ENCODE measurements at regions not wholly inside any gene's neighbourhood (a gene's known extent, or its start where the extent isn't known, plus 50 kb on each side); places are given as distances from the start of the nearest gene placed in this dataset.
A peak's percentile ranks its signal among the peaks of the same experiment; 100 is the strongest.

DNA sequence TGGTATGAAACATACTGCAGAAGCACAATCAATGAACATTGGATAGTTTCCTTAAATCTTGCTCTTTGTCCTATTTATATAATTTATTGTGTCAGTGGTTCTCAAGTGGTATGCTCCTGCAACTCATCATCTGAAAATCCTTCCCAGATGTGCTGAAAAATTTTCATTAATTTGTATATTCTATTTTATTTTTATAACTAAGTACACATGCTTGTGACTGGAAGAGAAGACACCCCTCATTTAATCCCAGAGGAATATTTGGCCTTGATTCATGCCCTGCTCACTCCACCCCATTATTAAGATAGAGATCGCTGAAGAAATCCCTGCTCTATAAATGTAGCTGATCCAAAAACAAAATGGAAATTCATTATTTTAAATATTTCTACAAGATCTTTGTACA is 870.5 kb upstream of the CXADR start:
- DNase-seq (ENCODE audit: low read depth) = no peak

GRCh38 chr21:16644685-16645084 is 868.2 kb upstream of the CXADR start:
- no peak for DNase-seq (ENCODE audit: low read depth)

GRCh38 chr21:16650714-16651366 is 862.0 kb upstream of the CXADR start:
- DNase-seq (ENCODE audit: low read depth) = no peak

- no peak for DNase-seq (ENCODE audit: low read depth)
Observed at GRCh38 chr21:16651956-16652355, 860.9 kb upstream of the CXADR start.

DNA sequence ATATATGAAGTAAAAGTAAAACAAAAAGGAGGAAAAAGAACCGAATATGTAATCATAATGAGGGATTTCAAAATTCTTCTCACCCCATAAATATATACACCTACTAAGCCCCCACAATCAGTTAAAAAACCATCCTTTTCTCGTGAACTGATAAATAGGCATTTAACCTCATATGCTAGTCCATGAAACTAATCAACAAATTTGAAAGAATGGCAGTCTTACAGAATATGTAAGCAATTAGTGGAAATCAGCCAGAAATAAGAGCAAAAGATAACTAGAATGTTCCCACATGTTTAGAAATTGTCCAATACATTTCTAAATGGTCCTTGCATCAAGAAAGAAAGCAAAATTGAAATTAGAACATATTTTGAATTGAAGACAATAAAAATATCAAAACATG is 849.4 kb upstream of the CXADR start:
- DNase-seq (ENCODE audit: low read depth) = no peak

- DNase-seq (ENCODE audit: low read depth) = no peak
Observed at GRCh38 chr21:16667395-16667794, 845.4 kb upstream of the CXADR start.

DNA sequence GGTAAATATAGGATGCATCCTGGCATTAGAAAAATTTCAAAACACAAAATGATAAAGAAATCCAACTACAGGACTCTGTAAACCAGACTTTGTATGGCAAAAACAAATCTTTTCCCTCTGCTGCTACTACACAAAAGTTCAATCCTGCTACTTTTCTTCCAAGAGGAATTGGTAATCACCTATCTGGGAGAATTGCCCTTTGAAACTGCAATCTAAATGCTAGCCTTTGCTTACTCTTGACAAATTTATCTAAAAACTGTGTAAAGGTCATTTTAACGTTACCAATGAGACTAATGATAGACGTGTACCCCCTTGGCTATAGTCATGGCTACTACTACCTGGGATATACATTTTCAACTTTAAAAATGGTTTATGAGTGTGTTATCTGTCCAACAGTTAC is 837.9 kb upstream of the CXADR start:
- DNase-seq (ENCODE audit: low read depth) = no peak

DNA sequence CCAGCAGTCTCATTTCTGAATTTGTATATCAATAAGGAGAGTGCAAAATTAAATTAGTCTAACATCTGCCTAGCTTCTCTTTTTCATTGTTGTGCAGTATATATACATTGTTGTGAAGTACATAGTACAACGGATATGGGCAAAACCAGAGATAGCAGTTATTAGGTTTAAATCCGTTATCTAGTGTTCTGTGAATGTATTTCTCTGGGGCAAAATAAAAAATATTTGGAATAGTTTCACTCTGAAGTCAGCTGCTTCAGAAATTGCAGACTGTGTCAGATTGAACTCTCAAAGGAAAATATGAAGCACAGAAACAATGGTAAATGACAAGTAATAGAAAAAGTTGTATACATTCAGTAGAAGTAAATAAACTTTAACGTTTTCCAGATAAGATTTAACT is 836.5 kb upstream of the CXADR start:
- no peak for DNase-seq (ENCODE audit: low read depth)

DNA sequence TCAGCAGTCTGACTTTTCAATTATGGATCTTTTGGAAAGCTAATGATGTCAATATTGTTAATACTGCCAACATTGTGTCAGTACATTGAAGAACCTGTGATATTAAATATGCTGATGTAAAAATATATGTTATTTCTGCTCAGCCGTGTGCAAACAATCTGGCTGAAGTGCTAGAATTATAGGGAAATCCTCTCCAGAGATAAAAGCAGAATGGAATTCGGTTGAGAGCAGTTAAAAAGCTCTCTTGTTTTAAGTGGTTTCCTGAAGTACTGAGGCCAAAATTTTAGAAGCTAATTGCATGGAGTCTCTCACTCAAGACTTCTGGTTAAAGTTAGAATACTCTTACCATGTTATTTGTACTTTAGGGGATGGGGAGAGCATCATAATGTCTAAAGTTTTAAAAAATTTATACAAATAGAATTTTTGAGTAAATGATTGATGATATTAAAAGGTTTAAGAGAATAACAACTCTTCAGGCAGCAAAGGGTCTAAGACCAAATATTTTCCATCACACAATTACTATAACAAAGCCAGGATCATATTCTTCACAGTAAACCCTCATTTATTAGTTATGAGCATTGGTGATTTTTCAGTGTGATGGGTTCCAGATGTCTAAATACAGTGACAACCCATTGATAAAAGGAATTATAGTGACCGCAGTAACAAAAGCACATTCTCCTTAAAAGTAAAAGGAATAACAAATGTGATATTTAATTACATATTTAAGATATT is 834.2 kb upstream of the CXADR start:
- DNase-seq (ENCODE audit: low read depth) = no peak

- DNase-seq (ENCODE audit: low read depth) = no peak
Observed at GRCh38 chr21:16695074-16695473, 817.8 kb upstream of the CXADR start.

DNA sequence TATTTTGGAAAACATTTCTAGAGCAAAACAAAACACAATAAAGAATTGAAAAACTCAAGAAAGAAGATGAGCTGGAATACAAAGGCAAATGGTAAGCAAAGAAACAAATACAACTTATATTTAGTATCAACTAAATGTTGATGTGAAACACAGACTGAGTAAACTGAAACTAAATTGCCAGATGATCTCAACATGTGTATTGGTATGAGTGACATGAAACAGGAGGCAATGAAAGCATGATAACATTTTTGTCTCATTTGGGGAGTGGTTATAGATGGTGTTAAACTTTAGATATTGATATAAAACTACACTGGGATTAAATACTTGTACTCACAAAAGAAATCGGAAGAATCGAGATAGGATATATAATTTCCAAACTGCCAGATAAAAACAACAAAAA is 805.6 kb upstream of the CXADR start:
- no peak for DNase-seq (ENCODE audit: low read depth)

DNA sequence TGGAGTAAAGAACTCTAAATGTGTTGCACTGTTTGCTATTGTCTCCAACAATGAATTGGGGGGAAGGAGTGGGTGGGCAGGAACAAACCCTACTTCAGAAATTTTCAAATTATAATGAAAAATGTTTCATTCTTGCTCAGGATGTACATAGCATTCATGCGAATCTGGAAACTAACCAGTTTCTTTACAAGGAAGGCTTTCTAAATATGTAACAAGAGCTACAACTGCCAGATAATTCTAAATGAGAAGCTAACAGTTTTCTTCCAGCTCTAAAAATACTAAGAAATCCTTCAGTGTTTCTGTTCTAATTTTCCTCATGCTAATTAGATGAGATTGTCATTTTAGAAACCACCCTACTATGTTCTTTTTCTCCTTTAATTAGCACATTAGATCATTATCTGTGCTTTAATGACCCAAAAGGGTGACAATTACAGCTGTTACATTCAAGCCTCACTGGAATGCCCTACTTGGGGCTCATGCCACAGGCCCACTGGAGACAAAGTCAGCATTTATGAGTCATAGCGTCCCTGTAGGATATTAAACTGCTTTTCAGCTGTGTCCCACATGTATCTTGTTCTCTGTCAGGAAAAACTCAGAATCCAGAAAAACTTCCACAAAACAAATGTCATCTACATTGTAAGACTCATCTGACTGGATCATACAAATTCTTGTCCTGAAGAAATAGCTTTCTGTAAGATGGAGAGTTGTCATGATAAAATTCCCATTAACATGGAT is 804.6 kb upstream of the CXADR start:
- DNase-seq (ENCODE audit: low read depth) = no peak

DNA sequence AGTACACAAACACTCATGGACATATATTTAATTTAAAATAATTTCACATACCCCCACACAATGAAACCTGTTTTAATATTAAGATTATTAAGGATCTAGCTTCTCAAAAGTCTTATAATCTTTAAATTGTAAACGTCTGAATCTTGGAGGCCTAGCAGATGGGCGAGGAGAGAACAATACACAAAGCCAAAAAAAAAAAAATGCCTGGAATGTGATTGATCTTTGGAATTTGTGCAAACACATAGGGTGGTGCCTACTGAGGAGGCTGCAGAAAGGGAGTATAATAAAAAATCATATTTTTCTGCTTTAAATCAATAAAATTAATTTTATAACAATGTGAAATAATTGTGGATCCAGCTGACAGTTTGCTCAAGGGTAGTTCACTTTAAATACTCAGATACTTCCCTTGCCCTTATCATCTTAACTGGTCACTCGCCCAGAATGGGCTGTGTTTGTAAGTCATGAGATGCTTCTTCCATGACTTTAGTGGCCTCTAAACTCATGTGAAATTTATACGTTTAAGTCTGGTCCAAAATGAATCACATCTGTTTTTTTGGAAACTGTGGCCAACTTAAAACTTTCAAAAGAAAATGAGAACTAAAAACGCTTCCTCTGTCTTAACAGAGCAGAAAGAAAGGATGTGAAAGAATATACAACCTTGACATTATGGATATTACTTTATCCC is 802.8 kb upstream of the CXADR start:
- peak; percentile 58 for DNase-seq (ENCODE audit: low read depth)

GRCh38 chr21:16711757-16712156 is 801.1 kb upstream of the CXADR start:
- DNase-seq (ENCODE audit: low read depth) = no peak

DNA sequence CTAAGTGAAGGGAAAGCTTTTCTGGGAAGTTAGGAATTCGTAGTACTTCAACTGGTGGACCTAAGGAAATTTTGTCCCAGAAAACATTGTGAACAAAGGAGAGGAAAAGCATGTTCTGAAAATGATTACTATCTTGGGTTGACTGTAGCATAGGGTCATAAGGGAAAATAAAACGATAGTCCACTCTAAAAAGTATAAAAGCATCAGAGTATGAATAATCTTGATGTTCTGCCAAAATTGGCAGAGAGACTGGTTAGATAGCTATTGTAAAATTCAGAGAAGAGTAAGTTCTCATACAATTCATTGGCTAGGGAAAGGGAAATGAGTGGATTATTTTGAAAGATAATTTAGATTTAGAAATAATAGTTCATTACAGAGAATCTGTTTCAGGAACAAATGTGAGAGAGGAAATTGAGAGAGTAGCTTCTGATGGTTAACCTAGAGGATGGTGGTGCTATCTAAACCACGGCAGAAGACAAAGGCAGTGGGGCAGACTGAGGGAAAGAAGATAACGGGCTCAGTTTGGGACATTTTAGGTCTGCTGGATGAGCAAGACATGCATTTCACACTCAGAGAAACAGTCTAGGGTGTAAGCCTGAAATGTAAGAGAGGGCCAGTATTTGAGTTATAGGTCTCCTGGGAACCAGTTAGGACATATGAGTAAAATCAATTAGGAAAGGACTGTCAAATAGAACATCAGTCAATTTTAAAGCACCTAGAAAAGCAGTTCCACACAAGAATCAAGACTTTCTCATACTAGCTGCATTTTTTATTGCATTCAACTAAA is 799.3 kb upstream of the CXADR start:
- no peak for DNase-seq (ENCODE audit: low read depth)

- DNase-seq (ENCODE audit: low read depth) = no peak
Observed at GRCh38 chr21:16740511-16740910, 772.3 kb upstream of the CXADR start.

- no peak for DNase-seq (ENCODE audit: low read depth)
Observed at GRCh38 chr21:16741141-16741665, 771.6 kb upstream of the CXADR start.

GRCh38 chr21:16742131-16742641 is 770.7 kb upstream of the CXADR start:
- DNase-seq (ENCODE audit: low read depth) = no peak

- DNase-seq (ENCODE audit: low read depth) = no peak
Observed at GRCh38 chr21:16742741-16743140, 770.1 kb upstream of the CXADR start.

- no peak for DNase-seq (ENCODE audit: low read depth)
Observed at GRCh38 chr21:16743317-16743716, 769.5 kb upstream of the CXADR start.

GRCh38 chr21:16750926-16751325 is 761.9 kb upstream of the CXADR start:
- no peak for DNase-seq (ENCODE audit: low read depth)
